OCI-LY3 (cell line): ENCODE measurements at regions not wholly inside any gene's neighbourhood (a gene's known extent, or its start where the extent isn't known, plus 50 kb on each side); places are given as distances from the start of the nearest gene placed in this dataset.

Source experiments
- CTCF ChIP-seq: fragments of 200-600, 300-600 bp; sonication (generic); IDR thresholded peaks from 2 replicates; pipeline ENCODE4 v1.5.1; 2014; ENCODE audit warnings: antibody characterized with exemption, low read length, low read depth
- EZH2phosphoT487 ChIP-seq: fragments of 200-600 bp; shearing (Covaris generic); IDR thresholded peaks from 2 replicates; pipeline ENCODE4 v1.6.1; 2018; ENCODE audit warnings: antibody characterized with exemption, mixed run types, low read depth

- TF ChIP-seq CTCF (no peak), EZH2phosphoT487 (no peak)
Measured at GRCh38 chr3:30977592-30977991, 83.1 kb upstream of the GADL1 start.
